Heart right ventricle (tissue), 16 donors: ENCODE measurements at regions not wholly inside any gene's neighbourhood (a gene's known extent, or its start where the extent isn't known, plus 50 kb on each side); places are given as distances from the start of the nearest gene placed in this dataset.

Experiments
- ATAC-seq, 8 donors: fragments of 200-7000 bp; cut with Tn5 transposase; one replicate each; pipeline ENCODE4 v1.9.1; 2020; ENCODE audit warnings: mild to moderate bottlenecking in 8 of 8, moderate library complexity in 8 of 8, moderate number of reproducible peaks in 1 of 8
- DNase-seq, 2 donors: peaks; one replicate each; pipeline ENCODE4 v3.0.0-alpha.2; 2020
- H3K27ac ChIP-seq, 10 donors: fragments of 200-600 bp; sonication (generic) in 2 of 10; one replicate each; pipeline versions ENCODE4 v1.5.0 to v1.8.0; 2020 to 2022; ENCODE audit warnings: mild to moderate bottlenecking in 3 of 10
- H3K27me3 ChIP-seq, 7 donors: fragments of 200-600 bp; one replicate each; pipeline ENCODE4 v1.8.0; 2021 to 2022; ENCODE audit warnings: mild to moderate bottlenecking in 2 of 7
- H3K36me3 ChIP-seq, 9 donors: fragments of 200-600 bp; sonication (generic) in 1 of 9; one replicate each; pipeline versions ENCODE4 v1.5.0 to v1.8.0; 2020 to 2022; ENCODE audit warnings: mild to moderate bottlenecking in 2 of 9
- H3K4me1 ChIP-seq, 9 donors: fragments of 200-600 bp; sonication (generic) in 1 of 9; one replicate each; pipeline versions ENCODE4 v1.5.0 to v1.8.0; 2020 to 2022; ENCODE audit warnings: mild to moderate bottlenecking in 4 of 9
- H3K4me3 ChIP-seq, 10 donors: fragments of 200-600 bp; sonication (generic) in 2 of 10; one replicate each; pipeline versions ENCODE4 v1.5.0 to v1.8.0; 2020 to 2022; ENCODE audit warnings: mild to moderate bottlenecking in 7 of 10, moderate library complexity in 2 of 10
- H3K9me3 ChIP-seq, 11 donors: fragments of 200-600 bp in 10 of 11; sonication (generic) in 2 of 11; one replicate each; pipeline versions ENCODE4 v1.5.0 to v1.8.0; 2013 to 2022; ENCODE audit warnings: mild to moderate bottlenecking in 2 of 11, control low read depth in 1 of 11, moderate library complexity in 1 of 11
- CTCF ChIP-seq, 9 donors: fragments of 200-600 bp; sonication (generic) in 2 of 9; IDR thresholded peaks; one replicate each; pipeline versions ENCODE4 v1.5.0 to v1.8.0; 2021 to 2022; ENCODE audit warnings: antibody characterized with exemption in 9 of 9, mild to moderate bottlenecking in 5 of 9, moderate library complexity in 1 of 9
- WGBS, 2 donors: extraction: QIAGEN DNeasy Blood & Tissue Kit; methylation state at CpG; one replicate each; pipeline ENCODE4 v1.1.7; 2013; ENCODE audit warnings: inconsistent platforms in 1 of 2; 5-methylcytosine and 5-hydroxymethylcytosine counted together
- intact Hi-C, 10 donors: fragments of 100-400 bp; cut with DNase I; formaldehyde crosslinking; loops; one replicate each; pipeline versions ENCODE4 v1.11.1 to v1.14.2; 2022
- donor health status: Arrhythmogenic right ventricular cardiomyopathy.
- donor health status: ischemic (EF 13 %, LVEDD 7.1; RV severe dilation, severe dysfunction).
- donor health status: healthy with polysubstance abuse.
- donor health status: DM: no; HTN: yes; CAD: no.
- donor health status: DM: no; HTN: no; CAD: no.
- donor health status: ischemic (EF 25% LVEDD 6.9; RV normal size, moderate dysfunction).
- donor health status: ischemic (EF 25% LVEDD 5.7; RV mildly dilated, moderate dysfunction).
- donor health status: healthy.
- donor health status: DM: yes; HTN: yes; CAD: no.
- donor health status: Ischemic cardiomyopathy.
- donor health status: ischemic (EF 35%, LVEDD 5.7; RV mildly dilated, moderate dysfunction).
- donor health status: nonischemic (EF 11% LVEDD 7.7; RV severe dilation, severe dysfunction).
- donor health status: DM: yes; HTN: yes; CAD: no.
- donor health status: PGD.
- donor health status: ischemic (EF 29% LVEDD 5.4; RV normal size, mild dysfunction).
- donor health status: nonischemic (EF 23%, LVEDD 6.1; RV moderate dilation, normal function).

GRCh38 chr6:76552268-76552667 is 479.8 kb upstream of the IMPG1 start:
- Histone ChIP-seq H3K36me3 (no peaks in the 10 kb centered on the region), H3K9me3 (no peaks in the 10 kb centered on the region), H3K4me1 (peaks cover 0 to 4% (median 0%) of the 10 kb centered on the region in 9 donors), H3K27ac (no peak overlapping the region), H3K4me3 (no peak overlapping the region), H3K27me3 (peaks cover 0 to 4% (median 0%) of the 10 kb centered on the region in 7 donors)
- intact Hi-C loops = no loop called here
- 20 to 33% methylated on average over 4 of the region's 4 CpGs for WGBS, 2 donors
- DNase-seq = no peak
- no peak for TF ChIP-seq CTCF (IDR thresholded peaks at IDR 0.05)
- ATAC-seq = no peak

GRCh38 chr6:76533661-76534060 is 461.2 kb upstream of the IMPG1 start:
- no peak overlapping the region for H3K27ac ChIP-seq

DNA sequence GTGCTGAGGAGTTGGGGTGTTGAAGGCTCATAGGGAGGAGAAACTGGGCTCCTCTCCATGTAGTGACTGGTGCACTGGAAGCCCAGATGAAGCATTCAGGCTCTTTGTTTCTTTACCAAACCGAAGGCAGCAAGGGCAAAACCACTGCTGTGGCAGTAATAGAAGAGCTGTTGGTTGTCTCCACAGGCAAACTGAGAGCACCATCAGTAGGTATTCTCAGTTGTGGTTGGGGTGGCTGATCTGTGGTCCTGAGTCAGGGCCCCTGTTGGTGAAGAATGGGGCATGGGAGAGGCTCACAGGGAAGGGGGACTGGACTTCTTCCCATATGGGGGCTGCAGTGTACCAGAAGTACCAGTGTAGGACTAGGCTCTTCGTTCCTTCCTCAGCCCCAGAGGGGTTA is 460.2 kb upstream of the IMPG1 start:
- DNase-seq (no peak), ATAC-seq (no peak)
- Histone ChIP-seq H3K27me3 (no peaks in the 10 kb centered on the region), H3K4me3 (no peak overlapping the region), H3K9me3 (peaks cover 0 to 30% (median 0%) of the 10 kb centered on the region in 11 donors), H3K27ac (no peak overlapping the region), H3K36me3 (no peaks in the 10 kb centered on the region), H3K4me1 (no peaks in the 10 kb centered on the region)
- TF ChIP-seq CTCF (IDR thresholded peaks at IDR 0.05) = no peak
- intact Hi-C loops = no loop called here
- WGBS, 2 donors = 69 to 74% methylated on average over 2 of the region's 2 CpGs

More at GRCh38 chr6:76533661-76534060, 461.2 kb upstream of the IMPG1 start:
- TF ChIP-seq CTCF (IDR thresholded peaks at IDR 0.05) = no peak
- WGBS, 2 donors = 93 to 96% methylated on average over 4 of the region's 4 CpGs
- Histone ChIP-seq H3K4me1 (no peaks in the 10 kb centered on the region), H3K4me3 (no peak overlapping the region), H3K27me3 (no peaks in the 10 kb centered on the region), H3K9me3 (peaks cover 0 to 33% (median 0%) of the 10 kb centered on the region in 11 donors), H3K36me3 (no peaks in the 10 kb centered on the region)
- no peak for DNase-seq
- ATAC-seq = no peak
- intact Hi-C loops = no loop called here

DNA sequence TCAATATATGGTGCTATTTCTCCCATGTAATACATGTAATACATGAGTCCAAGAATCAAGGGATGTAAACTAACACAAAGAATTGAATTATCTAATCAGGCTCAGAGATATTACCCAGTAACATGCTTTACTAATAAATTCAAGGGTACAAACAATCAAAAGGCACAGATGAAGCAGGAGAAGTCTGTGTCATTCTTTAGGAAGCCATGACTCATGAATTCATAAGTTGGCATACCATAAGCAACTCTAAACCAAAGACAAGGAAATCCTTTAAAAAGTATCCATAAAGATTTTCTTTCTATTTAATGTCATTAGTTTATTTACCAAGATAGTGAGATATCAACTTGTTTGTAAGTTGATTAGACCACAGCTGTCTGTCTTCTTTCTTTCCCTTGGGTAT is 446.0 kb upstream of the IMPG1 start:
- no peak for TF ChIP-seq CTCF (IDR thresholded peaks at IDR 0.05)
- DNase-seq = no peak

More for the DNA sequence above, 446.0 kb upstream of the IMPG1 start:
- no peaks in the 10 kb centered on the region for H3K36me3 ChIP-seq
- no peak overlapping the region for H3K27ac ChIP-seq
- peaks cover 0 to 23% (median 3%) of the 10 kb centered on the region in 11 donors for H3K9me3 ChIP-seq
- intact Hi-C loops = no loop called here
- H3K4me3 ChIP-seq = no peak overlapping the region
- no peak for ATAC-seq
- H3K4me1 ChIP-seq = no peaks in the 10 kb centered on the region
- H3K27me3 ChIP-seq = no peaks in the 10 kb centered on the region
